ENCODE measurements at regions not wholly inside any gene's neighbourhood (a gene's known extent, or its start where the extent isn't known, plus 50 kb on each side); places are given as distances from the start of the nearest gene placed in this dataset.

GRCh38 chr14:101046071-101046470, 142.5 kb upstream of the RTL1 start:
- no peak for DNase-seq (ENCODE audit: low spot score)

DNA sequence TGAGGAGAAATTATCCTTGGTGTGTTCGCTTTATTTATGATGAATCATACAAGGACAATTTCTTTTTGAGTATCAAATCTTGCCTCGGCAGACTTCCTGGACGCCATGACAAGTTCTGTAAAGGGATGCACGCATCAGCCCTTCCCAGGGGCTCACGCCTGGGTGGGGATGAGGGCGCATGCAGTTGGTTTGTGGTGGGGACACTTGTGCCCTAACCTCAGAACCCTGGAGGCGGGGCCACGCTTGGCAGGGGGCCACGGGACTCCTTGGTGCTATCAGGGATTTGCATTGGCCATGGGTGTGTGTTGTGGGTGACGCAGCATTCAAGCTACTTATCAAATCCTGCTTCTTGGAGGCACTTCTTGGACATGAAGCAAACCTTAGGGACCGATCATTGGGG, 143.8 kb upstream of the RTL1 start:
- DNase-seq (ENCODE audit: low spot score), result peak; percentile 12

GRCh38 chr14:101048766-101049165, 145.2 kb upstream of the RTL1 start:
- DNase-seq (ENCODE audit: low spot score), result no peak

- no peak for DNase-seq (ENCODE audit: low spot score)
Observed at GRCh38 chr14:101049511-101049910, 146.0 kb upstream of the RTL1 start.

DNA sequence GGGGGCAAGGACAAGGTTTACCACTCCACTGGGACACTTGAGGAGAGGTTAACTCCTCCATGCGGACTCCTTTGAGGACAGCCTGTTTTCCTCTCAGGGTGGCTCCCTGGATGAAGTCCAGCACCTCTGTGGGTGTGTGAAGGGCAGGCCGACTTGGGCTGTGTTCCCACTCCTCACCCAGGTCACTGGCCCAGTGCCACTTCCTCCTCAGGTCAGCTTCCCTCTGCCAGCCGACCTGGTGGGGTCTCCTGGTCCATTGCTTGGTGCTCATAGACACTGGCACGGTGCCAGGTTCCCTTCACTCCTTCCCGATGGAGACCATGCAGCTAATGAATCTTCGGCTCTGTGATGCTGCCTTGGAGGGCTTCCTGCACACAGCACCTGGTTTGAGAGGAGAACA, 146.4 kb upstream of the RTL1 start:
- DNase-seq (ENCODE audit: low spot score), result no peak

- no peak for DNase-seq (ENCODE audit: low spot score)
Observed at GRCh38 chr14:101050901-101051490, 147.5 kb upstream of the RTL1 start.

GRCh38 chr14:101054671-101055070, 151.1 kb upstream of the RTL1 start:
- DNase-seq (ENCODE audit: low spot score), result no peak

- no peak for DNase-seq (ENCODE audit: low spot score)
Observed at GRCh38 chr14:101055106-101055662, 151.7 kb upstream of the RTL1 start.

DNA sequence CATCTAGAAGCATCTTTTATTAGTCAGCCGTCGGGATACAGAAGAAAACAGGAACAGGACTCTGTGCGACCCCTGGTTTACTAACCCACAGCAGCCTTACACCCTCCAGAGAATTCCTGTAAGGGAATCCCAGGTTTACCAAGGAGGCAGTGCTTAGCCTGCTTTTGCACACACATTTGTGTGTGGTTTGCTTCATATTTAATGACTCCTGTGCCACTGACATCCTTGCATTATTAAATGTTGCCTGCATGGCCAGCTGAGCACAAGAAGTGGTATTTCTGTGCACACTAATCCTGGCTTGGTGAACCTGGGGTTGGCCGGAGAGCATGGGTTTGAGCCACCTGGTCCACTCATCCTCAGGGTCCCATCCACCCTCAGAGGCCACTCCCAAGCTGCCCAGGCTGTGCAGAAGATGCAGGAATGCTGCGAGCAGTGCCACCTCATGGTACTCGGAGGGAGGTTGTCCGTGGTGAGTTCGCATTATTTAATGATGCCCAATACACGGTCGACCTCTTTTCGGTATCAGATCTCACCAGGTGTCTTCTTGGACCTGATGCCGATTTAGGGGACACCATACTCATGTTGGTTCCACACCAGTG, 152.4 kb upstream of the RTL1 start:
- no peak for DNase-seq (ENCODE audit: low spot score)

GRCh38 chr14:101056446-101056845, 152.9 kb upstream of the RTL1 start:
- no peak for DNase-seq (ENCODE audit: low spot score)

GRCh38 chr14:101057394-101057793, 153.9 kb upstream of the RTL1 start:
- no peak for DNase-seq (ENCODE audit: low spot score)

GRCh38 chr14:101058571-101058970, 155.0 kb upstream of the RTL1 start:
- no peak for DNase-seq (ENCODE audit: low spot score)

DNA sequence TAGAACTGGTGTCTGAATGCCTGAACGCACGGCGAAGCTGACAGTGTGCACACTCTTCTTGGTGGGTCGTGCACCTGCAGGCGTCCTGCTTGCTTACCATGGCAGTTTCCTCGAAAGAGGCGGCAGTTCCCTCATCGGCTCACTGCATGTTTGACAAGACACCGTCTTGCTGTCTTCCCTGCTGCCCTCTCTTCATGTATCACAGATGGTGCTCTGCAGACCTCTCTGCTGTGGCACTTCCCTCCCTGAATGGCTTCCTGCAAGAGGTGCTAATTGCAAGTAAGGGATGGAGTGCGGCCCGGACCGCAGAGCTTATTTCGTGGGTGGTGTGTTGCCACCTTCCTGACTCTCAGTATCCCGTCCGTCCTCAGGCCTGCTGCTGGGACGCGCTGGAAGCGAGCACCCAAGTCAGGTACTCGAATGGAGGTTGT, 156.7 kb upstream of the RTL1 start:
- DNase-seq (ENCODE audit: low spot score), result no peak

- DNase-seq (ENCODE audit: low spot score), result no peak
Observed at GRCh38 chr14:101061411-101062064, 158.0 kb upstream of the RTL1 start.

GRCh38 chr14:101062065-101062450, 158.5 kb upstream of the RTL1 start:
- DNase-seq (ENCODE audit: low spot score), result no peak

GRCh38 chr14:101062601-101063000, 159.1 kb upstream of the RTL1 start:
- no peak for DNase-seq (ENCODE audit: low spot score)

DNA sequence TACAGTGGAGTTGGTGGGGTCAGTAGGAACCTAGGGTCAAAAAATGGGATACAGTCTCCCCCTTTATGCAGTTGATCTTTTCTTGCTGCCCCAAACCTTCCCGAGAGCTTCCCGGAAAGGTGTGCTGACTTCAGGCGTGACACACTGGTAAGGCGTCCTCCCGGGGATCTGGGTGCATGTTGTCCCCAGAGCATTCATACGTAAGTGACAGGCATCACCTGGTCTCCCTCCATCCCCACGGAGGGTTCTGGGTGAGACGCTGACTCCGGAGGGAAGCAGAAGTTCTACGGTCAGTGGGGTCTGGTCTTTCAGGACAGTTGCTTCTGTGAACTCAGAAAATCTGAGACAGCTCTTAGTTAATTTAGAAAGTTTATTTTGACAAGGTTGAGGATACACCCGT, 159.6 kb upstream of the RTL1 start:
- DNase-seq (ENCODE audit: low spot score), result no peak

DNA sequence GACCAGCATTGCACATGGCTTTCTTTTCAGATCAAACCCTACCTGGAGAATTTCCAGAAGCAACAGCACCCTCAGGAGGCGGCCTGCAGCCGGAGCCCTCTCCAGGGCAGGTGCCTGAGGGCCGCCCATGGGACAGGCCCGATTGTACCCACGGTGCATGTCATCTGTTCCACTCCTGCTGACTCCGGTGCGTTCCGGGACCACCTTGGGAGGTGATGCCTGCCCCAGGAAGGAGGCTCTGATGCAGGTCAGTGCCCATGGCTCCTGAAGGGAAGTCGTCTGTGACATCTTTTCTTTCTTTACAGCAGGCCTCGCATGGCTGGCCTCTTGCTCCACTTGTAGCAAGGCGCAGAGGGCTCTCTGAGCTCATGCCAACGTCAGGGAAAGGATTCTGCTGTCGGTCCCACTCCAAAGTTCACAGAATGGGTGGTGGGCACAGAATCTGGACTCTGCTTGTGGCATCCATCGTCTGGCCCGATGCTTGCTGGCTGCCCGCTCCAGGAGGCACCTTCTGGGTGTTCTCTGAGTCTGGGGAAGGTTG, 160.7 kb upstream of the RTL1 start:
- no peak for DNase-seq (ENCODE audit: low spot score)

DNA sequence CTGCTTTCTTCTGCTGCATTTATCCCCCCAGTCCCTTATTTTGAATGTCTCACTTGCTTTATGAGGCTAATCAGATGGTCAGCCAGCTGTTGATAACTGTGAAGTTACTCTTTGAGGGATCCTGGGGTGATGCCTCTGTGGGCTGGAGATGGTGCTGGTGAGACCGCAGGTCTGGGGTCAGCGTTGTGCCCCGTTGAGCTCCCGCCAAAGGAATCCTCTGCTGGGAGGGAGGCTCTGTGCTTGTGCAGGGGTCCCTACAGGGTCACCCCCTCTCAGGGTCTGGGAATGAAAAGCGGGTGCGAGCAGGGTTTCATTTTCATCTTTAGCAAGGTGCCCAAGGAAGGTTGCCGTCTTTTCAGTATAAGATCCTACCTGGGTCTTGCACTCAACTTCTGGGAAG, 161.2 kb upstream of the RTL1 start:
- DNase-seq (ENCODE audit: low spot score), result no peak

DNA sequence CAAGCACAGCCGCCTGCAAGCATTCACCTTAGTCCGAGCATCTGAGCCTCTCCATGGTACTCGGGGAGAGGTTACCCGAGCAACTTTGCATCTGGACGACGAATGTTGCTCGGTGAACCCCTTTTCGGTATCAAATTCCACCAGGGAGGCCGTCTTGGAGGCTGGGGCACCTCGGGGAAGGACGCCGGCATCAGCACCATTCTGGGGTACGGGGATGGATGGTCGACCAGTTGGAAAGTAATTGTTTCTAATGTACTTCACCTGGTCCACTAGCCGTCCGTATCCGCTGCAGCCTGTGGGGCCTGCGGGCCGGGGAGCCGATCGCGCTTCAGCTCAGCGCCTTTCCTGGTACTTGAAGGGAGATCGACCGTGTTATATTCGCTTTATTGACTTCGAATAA, 161.7 kb upstream of the RTL1 start:
- no peak for DNase-seq (ENCODE audit: low spot score)

GRCh38 chr14:101065696-101066694, 162.5 kb upstream of the RTL1 start:
- no peak for DNase-seq (ENCODE audit: low spot score)

Measured in hematopoietic multipotent progenitor cell treated with erythropoietin and hydrocortisone succinate and interleukin-3 and kit ligand, for 15 days (in vitro differentiated cells).